Testis (tissue), 2 donors: ENCODE measurements at regions not wholly inside any gene's neighbourhood (a gene's known extent, or its start where the extent isn't known, plus 50 kb on each side); places are given as distances from the start of the nearest gene placed in this dataset.

Experiments used
- CTCF ChIP-seq, 3 experiments: fragments of 450-650 bp in 2 of 3; fragments of 200-600 bp in 1 of 3; sonication (generic) in 1 of 3; IDR thresholded peaks; one replicate each; pipeline ENCODE4 v1.5.1; 2016 to 2019; ENCODE audit warnings: antibody characterized with exemption in 3 of 3, mild to moderate bottlenecking in 2 of 3, moderate library complexity in 1 of 3
- POLR2A ChIP-seq: fragments of 450-650 bp; IDR thresholded peaks from one replicate; pipeline ENCODE4 v1.6.1; 2017; ENCODE audit warnings: antibody characterized with exemption, mild to moderate bottlenecking, moderate library complexity

GRCh38 chr10:90018819-90019218 is 317.4 kb downstream of the KIF20B start:
- TF ChIP-seq POLR2A = no peak
- no peak for TF ChIP-seq CTCF (IDR thresholded peaks at IDR 0.05)
